IMR-90 (cell line): ENCODE measurements at regions not wholly inside any gene's neighbourhood (a gene's known extent, or its start where the extent isn't known, plus 50 kb on each side); places are given as distances from the start of the nearest gene placed in this dataset.
A peak's percentile ranks its signal among the peaks of the same experiment; 100 is the strongest.

ENCODE experiments used
- ATAC-seq: fragments of 200-7000 bp; cut with Tn5 transposase; 2 replicates; pipeline ENCODE4 v1.9.1; 2020; ENCODE audit warnings: low read depth, mild to moderate bottlenecking, moderate library complexity
- BruUV-seq: library from RNA; stranded (reverse); fragments of 400-500 nt; replicated peaks from 2 replicates; lab custom pipeline; 2021; lab: Mats Ljungman, UMichigan
- CTCF ChIA-PET: fragments of 300-600 bp; formaldehyde crosslinking; extraction: SDS; loops from one replicate; lab custom pipeline; 2021; ENCODE audit warnings: antibody characterized with exemption; lab: Yijun Ruan, JAX
- POLR2A ChIA-PET: fragments of 300-600 bp; sonication (Branson Sonifier 250); formaldehyde crosslinking; loops from one replicate; lab custom pipeline; 2022; ENCODE audit warnings: antibody characterized with exemption; ENCODE audit not compliant: unreplicated experiment; lab: Charles Lee
- DNase-seq: peaks from one replicate; pipeline ENCODE4 v3.0.0; 2013
- H2AFZ ChIP-seq: replicated peaks from 2 replicates; pipeline ENCODE3; 2013; ENCODE audit warnings: low read length, mild to moderate bottlenecking; ENCODE audit not compliant: poor library complexity
- H2AK5ac ChIP-seq: 2 replicates; pipeline ENCODE4 v1.6.1; 2013; ENCODE audit warnings: low read depth, low read length, inconsistent platforms
- H2AK9ac ChIP-seq: replicated peaks from 2 replicates; pipeline ENCODE3; 2013; ENCODE audit warnings: mild to moderate bottlenecking, low read depth, low read length, moderate library complexity; ENCODE audit not compliant: poor library complexity
- H2BK120ac ChIP-seq: 2 replicates; pipeline ENCODE4 v1.6.1; 2013; ENCODE audit warnings: low read depth, low read length, inconsistent platforms
- H2BK15ac ChIP-seq: 3 replicates; pipeline ENCODE4 v1.6.1; 2013; ENCODE audit warnings: low read depth, low read length, inconsistent platforms
- H2BK20ac ChIP-seq: 2 replicates; pipeline ENCODE4 v1.6.1; 2013; ENCODE audit warnings: low read depth, mild to moderate bottlenecking, inconsistent platforms, low read length, moderate library complexity
- H2BK5ac ChIP-seq: 2 replicates; pipeline ENCODE4 v1.6.1; 2013; ENCODE audit warnings: mild to moderate bottlenecking, low read depth, low read length, inconsistent platforms; ENCODE audit not compliant: poor library complexity, severe bottlenecking
- H3K14ac ChIP-seq: replicated peaks from 2 replicates; pipeline ENCODE4 v1.6.1; 2013; ENCODE audit warnings: low read depth, low read length, inconsistent platforms
- H3K18ac ChIP-seq: 2 replicates; pipeline ENCODE4 v1.6.1; 2013; ENCODE audit warnings: low read depth, low read length, control low read depth
- H3K23ac ChIP-seq: 2 replicates; pipeline ENCODE4 v1.6.1; 2013; ENCODE audit warnings: low read depth, low read length, inconsistent platforms
- H3K27ac ChIP-seq: 2 replicates; pipeline ENCODE4 v1.5.1; 2013; ENCODE audit warnings: mild to moderate bottlenecking, control low read depth, low read length; ENCODE audit not compliant: insufficient read depth
- H3K27me3 ChIP-seq: 2 replicates; pipeline ENCODE4 v1.6.1; 2013; ENCODE audit warnings: low read length; ENCODE audit not compliant: control insufficient read depth, insufficient read depth
- H3K36me3 ChIP-seq: 2 replicates; pipeline ENCODE4 v1.6.1; 2013; ENCODE audit warnings: low read length, mixed read lengths; ENCODE audit not compliant: control insufficient read depth, insufficient read depth
- H3K4ac ChIP-seq: 2 replicates; pipeline ENCODE4 v1.6.1; 2013; ENCODE audit warnings: low read depth, low read length, inconsistent platforms
- H3K4me1 ChIP-seq: 2 replicates; pipeline ENCODE4 v1.6.1; 2013; ENCODE audit warnings: low read length, mixed read lengths; ENCODE audit not compliant: control insufficient read depth, insufficient read depth
- H3K4me2 ChIP-seq: 2 replicates; pipeline ENCODE4 v1.6.1; 2013; ENCODE audit warnings: low read depth, mild to moderate bottlenecking, control low read depth, low read length, moderate library complexity
- H3K4me3 ChIP-seq: 2 replicates; pipeline ENCODE4 v1.5.1; 2013; ENCODE audit warnings: low read depth, mild to moderate bottlenecking, control low read depth, low read length, moderate library complexity; ENCODE audit not compliant: insufficient read depth
- H3K56ac ChIP-seq: 2 replicates; pipeline ENCODE4 v1.6.1; 2013; ENCODE audit warnings: low read length, inconsistent platforms; ENCODE audit not compliant: insufficient read depth; ENCODE audit errors: extremely low read depth
- H3K79me1 ChIP-seq, 2 experiments: 2 replicates each; pipeline ENCODE4 v1.6.1; 2013; ENCODE audit warnings: low read length in 2 of 2, inconsistent platforms in 1 of 2, low read depth in 1 of 2
- H3K9ac ChIP-seq: 2 replicates; pipeline ENCODE4 v1.6.1; 2013; ENCODE audit warnings: low read depth, low read length, control low read depth
- H3K9me1 ChIP-seq: 2 replicates; pipeline ENCODE4 v1.6.1; 2013; ENCODE audit warnings: low read length, inconsistent platforms; ENCODE audit not compliant: insufficient read depth
- H3K9me3 ChIP-seq: 2 replicates; pipeline ENCODE4 v1.6.1; 2013; ENCODE audit warnings: low read length; ENCODE audit not compliant: control insufficient read depth, insufficient read depth
- H4K20me1 ChIP-seq: 2 replicates; pipeline ENCODE4 v1.6.1; 2013; ENCODE audit warnings: low read length, inconsistent platforms; ENCODE audit not compliant: insufficient read depth
- H4K5ac ChIP-seq: 2 replicates; pipeline ENCODE4 v1.6.1; 2013; ENCODE audit warnings: mild to moderate bottlenecking, low read depth, low read length, control low read depth
- H4K8ac ChIP-seq, 2 experiments: 2 replicates each; pipeline ENCODE4 v1.6.1; 2013; ENCODE audit warnings: low read depth in 2 of 2, low read length in 2 of 2, control low read depth in 1 of 2, inconsistent platforms in 1 of 2
- H4K91ac ChIP-seq: 2 replicates; pipeline ENCODE4 v1.6.1; 2013; ENCODE audit warnings: low read depth, low read length, inconsistent platforms; ENCODE audit not compliant: insufficient read depth
- BHLHE40 ChIP-seq: fragments of 150-350 bp; IDR thresholded peaks from 2 replicates; pipeline ENCODE4 v1.6.1; 2016; ENCODE audit warnings: mild to moderate bottlenecking, low read depth, low read length
- CEBPB ChIP-seq: IDR thresholded peaks from 2 replicates; pipeline ENCODE4 v1.6.1; 2012; ENCODE audit warnings: low read depth, low read length, improper control_type of control experiment
- CHD1 ChIP-seq: IDR thresholded peaks from 2 replicates; pipeline ENCODE4 v1.6.1; 2012; ENCODE audit warnings: low read depth, low read length, improper control_type of control experiment
- ELK1 ChIP-seq: fragments of 150-350 bp; IDR thresholded peaks from 2 replicates; pipeline ENCODE4 v1.6.1; 2016; ENCODE audit warnings: low read depth, mild to moderate bottlenecking, low read length, moderate library complexity, borderline replicate concordance
- FOS ChIP-seq: fragments of 150-350 bp; IDR thresholded peaks from 2 replicates; pipeline ENCODE4 v1.6.1; 2016; ENCODE audit warnings: low read depth, low read length
- MAZ ChIP-seq: IDR thresholded peaks from 2 replicates; pipeline ENCODE4 v1.6.1; 2012; ENCODE audit warnings: low read depth, mild to moderate bottlenecking, low read length, improper control_type of control experiment, moderate library complexity, borderline replicate concordance
- MXI1 ChIP-seq: IDR thresholded peaks from 2 replicates; pipeline ENCODE4 v1.6.1; 2012; ENCODE audit warnings: low read depth, mild to moderate bottlenecking, low read length, moderate library complexity, borderline replicate concordance
- POLR2A ChIP-seq: IDR thresholded peaks from 2 replicates; pipeline ENCODE4 v1.6.1; 2012; ENCODE audit warnings: mild to moderate bottlenecking, low read depth, low read length
- RAD21 ChIP-seq: IDR thresholded peaks from 2 replicates; pipeline ENCODE4 v1.6.1; 2012; ENCODE audit warnings: low read length, improper control_type of control experiment
- SMC3 ChIP-seq: fragments of 150-350 bp; IDR thresholded peaks from 2 replicates; pipeline ENCODE4 v1.6.1; 2016; ENCODE audit warnings: low read depth, mild to moderate bottlenecking, antibody characterized with exemption, low read length, moderate library complexity
- USF2 ChIP-seq: fragments of 150-350 bp; IDR thresholded peaks from 2 replicates; pipeline ENCODE4 v1.6.1; 2017; ENCODE audit warnings: mild to moderate bottlenecking, antibody characterized with exemption, low read length, low read depth
- WGBS, 2 experiments: methylation state at CpG; one replicate each; pipeline versions ENCODE4 v1.1.5 to v1.1.7; 2013; ENCODE audit warnings: missing lambda C conversion rate in 2 of 2; ENCODE audit not compliant: insufficient read length in 1 of 2; ENCODE audit errors: extremely low coverage in 2 of 2; 5-methylcytosine and 5-hydroxymethylcytosine counted together
- dilution Hi-C: fragments of 300-500 bp; cut with HindIII; formaldehyde crosslinking; loops from one replicate; pipeline ENCODE4 v1.14.3; 2018; ENCODE audit warnings: low sequenced_read_pairs; ENCODE audit not compliant: unreplicated experiment
- in situ Hi-C: fragments of 300-500 bp; cut with MboI; formaldehyde crosslinking; loops from 3 replicates; pipeline ENCODE4 v1.14.3; 2019; ENCODE audit warnings: low sequenced_read_pairs, inconsistent platforms, mixed read lengths
- intact Hi-C: fragments of 100-400 bp; cut with micrococcal nuclease; formaldehyde crosslinking; loops from 2 replicates; pipeline ENCODE4 v1.10.0; 2022
- TF ChIP-seq, protein P1 (sequence below): conservative IDR thresholded peaks from 2 replicates; pipeline ENCODE4 v1.5.1; 2012; ENCODE audit warnings: mild to moderate bottlenecking, low read depth, low read length, improper control_type of control experiment

DNA sequence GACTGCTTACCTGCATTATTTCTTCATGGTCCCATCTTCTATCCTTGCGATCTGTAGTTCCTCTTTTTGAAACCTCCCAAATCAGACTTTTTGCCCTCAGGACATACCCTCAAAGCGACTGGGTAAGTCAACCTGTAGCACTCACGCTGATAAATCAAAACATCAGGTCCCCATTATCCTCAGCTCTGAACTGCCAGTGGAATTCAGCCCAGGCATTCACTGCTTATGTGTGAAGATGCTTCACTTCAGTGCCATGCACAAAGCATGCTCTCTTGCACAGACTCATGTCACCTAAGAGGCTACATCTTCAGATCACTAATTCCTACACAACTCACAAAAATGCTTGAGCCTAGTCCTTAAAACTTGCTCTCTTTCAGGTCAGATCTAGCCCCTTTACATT is 283.6 kb upstream of the KLF6 start:
- TF ChIP-seq RAD21 (no peak), CHD1 (no peak), BHLHE40 (no peak), MXI1 (no peak), MAZ (no peak), ELK1 (no peak), FOS (no peak), CEBPB (no peak), POLR2A (no peak), USF2 (no peak), SMC3 (no peak)
- TF ChIP-seq, protein P1, sequence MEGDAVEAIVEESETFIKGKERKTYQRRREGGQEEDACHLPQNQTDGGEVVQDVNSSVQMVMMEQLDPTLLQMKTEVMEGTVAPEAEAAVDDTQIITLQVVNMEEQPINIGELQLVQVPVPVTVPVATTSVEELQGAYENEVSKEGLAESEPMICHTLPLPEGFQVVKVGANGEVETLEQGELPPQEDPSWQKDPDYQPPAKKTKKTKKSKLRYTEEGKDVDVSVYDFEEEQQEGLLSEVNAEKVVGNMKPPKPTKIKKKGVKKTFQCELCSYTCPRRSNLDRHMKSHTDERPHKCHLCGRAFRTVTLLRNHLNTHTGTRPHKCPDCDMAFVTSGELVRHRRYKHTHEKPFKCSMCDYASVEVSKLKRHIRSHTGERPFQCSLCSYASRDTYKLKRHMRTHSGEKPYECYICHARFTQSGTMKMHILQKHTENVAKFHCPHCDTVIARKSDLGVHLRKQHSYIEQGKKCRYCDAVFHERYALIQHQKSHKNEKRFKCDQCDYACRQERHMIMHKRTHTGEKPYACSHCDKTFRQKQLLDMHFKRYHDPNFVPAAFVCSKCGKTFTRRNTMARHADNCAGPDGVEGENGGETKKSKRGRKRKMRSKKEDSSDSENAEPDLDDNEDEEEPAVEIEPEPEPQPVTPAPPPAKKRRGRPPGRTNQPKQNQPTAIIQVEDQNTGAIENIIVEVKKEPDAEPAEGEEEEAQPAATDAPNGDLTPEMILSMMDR, result no peak
- DNase-seq (no peak), ATAC-seq (no peak)
- Histone ChIP-seq H3K14ac (peak overlapping the region; percentile 83; the same call in 1 of the 2 replicates), H3K9ac (no peak overlapping the region), H3K23ac (no peak overlapping the region), H3K36me3 (no peaks in the 10 kb centered on the region), H2BK5ac (no peak overlapping the region), H2AK5ac (peak overlapping the region; percentile 83; the same call in 1 of the 2 replicates), H2AFZ (no peak overlapping the region), H2BK20ac (peak overlapping the region; percentile 70), H3K4ac (peak overlapping the region; percentile 74; the same call in 1 of the 2 replicates), H2AK9ac (no peak overlapping the region), H3K27me3 (no peaks in the 10 kb centered on the region), H3K4me3 (no peak overlapping the region), H3K18ac (peak overlapping the region; percentile 42; the same call in 1 of the 2 replicates), H4K8ac (peak overlapping the region; percentile 46 to 88; a peak in 2 of 4 replicates), H3K27ac (no peak overlapping the region), H3K9me3 (no peaks in the 10 kb centered on the region), H4K5ac (no peak overlapping the region), H4K20me1 (no peaks in the 10 kb centered on the region), H2BK120ac (peak overlapping the region; percentile 87; the same call in 1 of the 2 replicates), H3K56ac (no peak overlapping the region), H2BK15ac (peak overlapping the region; percentile 60; the same call in 2 of the 3 replicates), H3K9me1 (peaks cover 4% of the 10 kb centered on the region; the same call in 1 of the 2 replicates), H4K91ac (no peak overlapping the region), H3K4me1 (peaks cover 8% of the 10 kb centered on the region), H3K79me1 (no peaks in the 10 kb centered on the region), H3K4me2 (no peak overlapping the region)
- BruUV-seq, result no TSS peak
- dilution Hi-C loops, result no loop called here
- WGBS, 2 experiments, result 89% methylated on average over 3 of the region's 3 CpGs; no CpG with 5 or more reads in 1 of the 2 experiments
- POLR2A ChIA-PET, result no interaction called here
- CTCF ChIA-PET, result no interaction called here
- intact Hi-C loops, result no loop called here
- in situ Hi-C loops, result no loop called here
